CD8-positive, alpha-beta memory T cell (primary cell): ENCODE measurements at regions not wholly inside any gene's neighbourhood (a gene's known extent, or its start where the extent isn't known, plus 50 kb on each side); places are given as distances from the start of the nearest gene placed in this dataset.

Source experiments
- CTCF ChIA-PET: fragments of 350-600 bp; sonication (Branson Sonifier 250); formaldehyde crosslinking; loops from one replicate; lab custom pipeline; 2021; ENCODE audit warnings: antibody characterized with exemption; lab: Charles Lee
- POLR2A ChIA-PET: fragments of 350-600 bp; sonication (Branson Sonifier 250); formaldehyde crosslinking; loops from one replicate; lab custom pipeline; 2021; ENCODE audit warnings: antibody characterized with exemption; lab: Charles Lee
- DNase-seq, 5 donors: peaks; one replicate each; pipeline versions ENCODE4 v3.0.0 to v3.0.0-alpha.2; 2020 to 2022; ENCODE audit warnings: mixed read lengths in 1 of 5
- H3K27ac ChIP-seq: one replicate; pipeline ENCODE4 v1.7.0; 2013; ENCODE audit warnings: low read depth, mild to moderate bottlenecking, low read length, moderate library complexity
- H3K27me3 ChIP-seq: 2 replicates; pipeline ENCODE4 v1.7.0; 2013; ENCODE audit warnings: low read length, mild to moderate bottlenecking; ENCODE audit not compliant: insufficient read depth, poor library complexity, severe bottlenecking
- H3K36me3 ChIP-seq: 2 replicates; pipeline ENCODE4 v1.7.0; 2013; ENCODE audit warnings: mild to moderate bottlenecking, low read length, moderate library complexity; ENCODE audit not compliant: insufficient read depth
- H3K4me1 ChIP-seq: 2 replicates; pipeline ENCODE4 v1.7.0; 2013; ENCODE audit warnings: mild to moderate bottlenecking, low read length, moderate library complexity; ENCODE audit not compliant: insufficient read depth
- H3K4me3 ChIP-seq: 2 replicates; pipeline ENCODE4 v1.7.0; 2013; ENCODE audit warnings: mild to moderate bottlenecking, low read length
- H3K9me3 ChIP-seq: 2 replicates; pipeline ENCODE4 v1.7.0; 2013; ENCODE audit warnings: mild to moderate bottlenecking, low read length
- H3K27ac Mint-ChIP-seq, 8 donors: one replicate each; pipeline ENCODE4 v1.8.0; 2020 to 2021; ENCODE audit warnings: mixed read lengths in 8 of 8, mild to moderate bottlenecking in 6 of 8, inconsistent platforms in 3 of 8, moderate library complexity in 3 of 8
- H3K27me3 Mint-ChIP-seq, 2 donors: one replicate each; pipeline ENCODE4 v1.8.0; 2020 to 2021; ENCODE audit warnings: mixed read lengths in 2 of 2, mild to moderate bottlenecking in 1 of 2, moderate library complexity in 1 of 2
- H3K36me3 Mint-ChIP-seq, 3 donors: one replicate each; pipeline ENCODE4 v1.8.0; 2020 to 2021; ENCODE audit warnings: mixed read lengths in 3 of 3, inconsistent platforms in 1 of 3, mild to moderate bottlenecking in 1 of 3
- H3K4me1 Mint-ChIP-seq, 3 donors: one replicate each; pipeline ENCODE4 v1.8.0; 2020 to 2021; ENCODE audit warnings: mixed read lengths in 3 of 3, inconsistent platforms in 1 of 3, mild to moderate bottlenecking in 1 of 3
- H3K4me3 Mint-ChIP-seq, 7 donors: one replicate each; pipeline ENCODE4 v1.8.0; 2020 to 2021; ENCODE audit warnings: mixed read lengths in 7 of 7, mild to moderate bottlenecking in 6 of 7, moderate library complexity in 4 of 7, inconsistent platforms in 2 of 7
- H3K9me3 Mint-ChIP-seq, 5 donors: one replicate each; pipeline ENCODE4 v1.8.0; 2020 to 2022; ENCODE audit warnings: mixed read lengths in 5 of 5, mild to moderate bottlenecking in 3 of 5, moderate library complexity in 2 of 5, inconsistent platforms in 1 of 5

- CTCF ChIA-PET, result no interaction called here
- Histone ChIP-seq H3K27me3 (no peaks in the 10 kb centered on the region), H3K9me3 (no peaks in the 10 kb centered on the region), H3K27ac (no peak overlapping the region), H3K4me3 (no peak overlapping the region), H3K4me1 (no peaks in the 10 kb centered on the region), H3K36me3 (no peaks in the 10 kb centered on the region)
- no peak for DNase-seq
- Mint-ChIP-seq H3K4me1 (peaks cover 0 to 5% (median 4%) of the 10 kb centered on the region in 3 donors), H3K27ac (no peak overlapping the region), H3K36me3 (no peaks in the 10 kb centered on the region), H3K4me3 (no peak overlapping the region), H3K27me3 (peaks cover 4 to 18% of the 10 kb centered on the region in 2 donors), H3K9me3 (peaks cover 0 to 2% (median 0%) of the 10 kb centered on the region in 5 donors)
- POLR2A ChIA-PET, result no interaction called here
These were observed 176.6 kb upstream of the DPT start for GRCh38 chr1:168905633-168906032.

- CTCF ChIA-PET, result no interaction called here
- Histone ChIP-seq H3K4me3 (no peak overlapping the region), H3K27me3 (no peaks in the 10 kb centered on the region), H3K36me3 (no peaks in the 10 kb centered on the region), H3K9me3 (no peaks in the 10 kb centered on the region), H3K27ac (no peak overlapping the region), H3K4me1 (no peaks in the 10 kb centered on the region)
- no peaks in the 10 kb centered on the region for H3K36me3 Mint-ChIP-seq
- H3K9me3 Mint-ChIP-seq, result no peaks in the 10 kb centered on the region
- no peak overlapping the region for H3K4me3 Mint-ChIP-seq
- peaks cover 0 to 5% (median 4%) of the 10 kb centered on the region in 3 donors for H3K4me1 Mint-ChIP-seq
- no peak for DNase-seq
- peaks cover 5 to 13% of the 10 kb centered on the region in 2 donors for H3K27me3 Mint-ChIP-seq
- H3K27ac Mint-ChIP-seq, result no peak overlapping the region
- POLR2A ChIA-PET, result no interaction called here
These were observed 177.4 kb upstream of the DPT start for GRCh38 chr1:168906367-168906766.

GRCh38 chr1:168907053-168907452 lies 178.0 kb upstream of the DPT start:
- no peaks in the 10 kb centered on the region for H3K36me3 Mint-ChIP-seq
- POLR2A ChIA-PET, result no interaction called here
- H3K27me3 ChIP-seq, result no peaks in the 10 kb centered on the region
- no peaks in the 10 kb centered on the region for H3K4me1 ChIP-seq
- H3K27ac ChIP-seq, result no peak overlapping the region
- CTCF ChIA-PET, result no interaction called here
- H3K4me3 Mint-ChIP-seq, result no peak overlapping the region
- H3K4me3 ChIP-seq, result no peak overlapping the region
- no peaks in the 10 kb centered on the region for H3K9me3 Mint-ChIP-seq
- no peaks in the 10 kb centered on the region for H3K9me3 ChIP-seq
- peaks cover 0 to 5% (median 4%) of the 10 kb centered on the region in 3 donors for H3K4me1 Mint-ChIP-seq
- H3K27ac Mint-ChIP-seq, result no peak overlapping the region
- no peak for DNase-seq
- H3K36me3 ChIP-seq, result no peaks in the 10 kb centered on the region
- H3K27me3 Mint-ChIP-seq, result peaks cover 5 to 13% of the 10 kb centered on the region in 2 donors

- CTCF ChIA-PET, result no interaction called here
These were observed 178.9 kb upstream of the DPT start for GRCh38 chr1:168907786-168908348.

GRCh38 chr1:168910403-168910802 lies 181.4 kb upstream of the DPT start:
- H3K36me3 ChIP-seq, result no peaks in the 10 kb centered on the region
- H3K27ac ChIP-seq, result no peak overlapping the region
- peaks cover 7 to 13% of the 10 kb centered on the region in 2 donors for H3K27me3 Mint-ChIP-seq
- peaks cover 0 to 5% (median 4%) of the 10 kb centered on the region in 3 donors for H3K4me1 Mint-ChIP-seq
- ChIA-PET CTCF (no interaction called here), POLR2A (no interaction called here)
- no peak overlapping the region for H3K4me3 ChIP-seq
- DNase-seq, result no peak
- no peak overlapping the region for H3K4me3 Mint-ChIP-seq
- no peaks in the 10 kb centered on the region for H3K27me3 ChIP-seq
- no peaks in the 10 kb centered on the region for H3K4me1 ChIP-seq
- no peak overlapping the region for H3K27ac Mint-ChIP-seq
- no peaks in the 10 kb centered on the region for H3K36me3 Mint-ChIP-seq
- no peaks in the 10 kb centered on the region for H3K9me3 Mint-ChIP-seq
- H3K9me3 ChIP-seq, result no peaks in the 10 kb centered on the region

More at GRCh38 chr1:168907786-168908348, 178.9 kb upstream of the DPT start:
- Mint-ChIP-seq H3K9me3 (no peaks in the 10 kb centered on the region), H3K36me3 (no peaks in the 10 kb centered on the region), H3K27ac (no peak overlapping the region), H3K4me3 (no peak overlapping the region), H3K27me3 (peaks cover 5 to 13% of the 10 kb centered on the region in 2 donors), H3K4me1 (peaks cover 0 to 5% (median 4%) of the 10 kb centered on the region in 3 donors)
- Histone ChIP-seq H3K27me3 (no peaks in the 10 kb centered on the region), H3K27ac (no peak overlapping the region), H3K4me3 (no peak overlapping the region), H3K4me1 (no peaks in the 10 kb centered on the region), H3K9me3 (no peaks in the 10 kb centered on the region), H3K36me3 (no peaks in the 10 kb centered on the region)
- DNase-seq, result no peak
- POLR2A ChIA-PET, result no interaction called here

- Histone ChIP-seq H3K36me3 (no peaks in the 10 kb centered on the region), H3K27me3 (no peaks in the 10 kb centered on the region), H3K9me3 (no peaks in the 10 kb centered on the region), H3K4me3 (no peak overlapping the region), H3K4me1 (no peaks in the 10 kb centered on the region), H3K27ac (no peak overlapping the region)
- Mint-ChIP-seq H3K9me3 (no peaks in the 10 kb centered on the region), H3K36me3 (no peaks in the 10 kb centered on the region), H3K4me1 (peaks cover 0 to 5% (median 4%) of the 10 kb centered on the region in 3 donors), H3K27me3 (peaks cover 7 to 13% of the 10 kb centered on the region in 2 donors), H3K27ac (no peak overlapping the region), H3K4me3 (no peak overlapping the region)
- CTCF ChIA-PET, result no interaction called here
- no peak for DNase-seq
- POLR2A ChIA-PET, result no interaction called here
These were observed 182.4 kb upstream of the DPT start for GRCh38 chr1:168911370-168911769.

- DNase-seq, result no peak
- Mint-ChIP-seq H3K4me3 (peak overlapping the region in 1 of 7 donors; percentile 2), H3K9me3 (no peaks in the 10 kb centered on the region), H3K27ac (no peak overlapping the region), H3K36me3 (no peaks in the 10 kb centered on the region), H3K4me1 (no peaks in the 10 kb centered on the region), H3K27me3 (peaks cover 8 to 13% of the 10 kb centered on the region in 2 donors)
- no peaks in the 10 kb centered on the region for H3K4me1 ChIP-seq
- ChIA-PET POLR2A (no interaction called here), CTCF (interaction anchor here (0.9 kb wide), 1 partner anchor 21 kb away, joined by 3 read pairs; no protein-coding TSS in a partner anchor)
- H3K27ac ChIP-seq, result no peak overlapping the region
- no peaks in the 10 kb centered on the region for H3K27me3 ChIP-seq
- H3K9me3 ChIP-seq, result no peaks in the 10 kb centered on the region
- H3K36me3 ChIP-seq, result no peaks in the 10 kb centered on the region
- H3K4me3 ChIP-seq, result no peak overlapping the region
These were observed 184.9 kb upstream of the DPT start for GRCh38 chr1:168913711-168914463.

GRCh38 chr1:168917309-168917708 lies 188.3 kb upstream of the DPT start:
- Histone ChIP-seq H3K9me3 (no peaks in the 10 kb centered on the region), H3K4me3 (no peak overlapping the region), H3K36me3 (no peaks in the 10 kb centered on the region), H3K27ac (no peak overlapping the region), H3K27me3 (no peaks in the 10 kb centered on the region), H3K4me1 (no peaks in the 10 kb centered on the region)
- no peak for DNase-seq
- ChIA-PET CTCF (no interaction called here), POLR2A (no interaction called here)
- peaks cover 0 to 4% of the 10 kb centered on the region in 2 donors for H3K27me3 Mint-ChIP-seq
- no peak overlapping the region for H3K4me3 Mint-ChIP-seq
- peaks cover 0 to 11% (median 6%) of the 10 kb centered on the region in 3 donors for H3K4me1 Mint-ChIP-seq
- no peaks in the 10 kb centered on the region for H3K9me3 Mint-ChIP-seq
- no peak overlapping the region for H3K27ac Mint-ChIP-seq
- H3K36me3 Mint-ChIP-seq, result no peaks in the 10 kb centered on the region
